Activated CD8-positive, alpha-beta T cell treated with anti-CD3 and anti-CD28 coated beads for 36 hours (primary cell): ENCODE measurements at regions not wholly inside any gene's neighbourhood (a gene's known extent, or its start where the extent isn't known, plus 50 kb on each side); places are given as distances from the start of the nearest gene placed in this dataset.

Source experiments
- ATAC-seq: fragments of 200-7000 bp; cut with Tn5 transposase; one replicate; pipeline ENCODE4 v1.10.0; 2021; ENCODE audit warnings: mild to moderate bottlenecking, moderate library complexity
- CTCF ChIA-PET: fragments of 350-600 bp; sonication (Branson Sonifier 250); formaldehyde crosslinking; loops from one replicate; lab custom pipeline; 2021; ENCODE audit warnings: antibody characterized with exemption; lab: Charles Lee
- POLR2A ChIA-PET: fragments of 350-600 bp; sonication (Branson Sonifier 250); formaldehyde crosslinking; loops from one replicate; lab custom pipeline; 2021; ENCODE audit warnings: antibody characterized with exemption; lab: Charles Lee
- DNase-seq: peaks from one replicate; pipeline ENCODE4 v3.0.0-alpha.2; 2020
- H3K27ac Mint-ChIP-seq: one replicate; pipeline ENCODE4 v1.8.0; 2021; ENCODE audit warnings: mild to moderate bottlenecking, mixed read lengths
- H3K27me3 Mint-ChIP-seq: one replicate; pipeline ENCODE4 v1.8.0; 2021; ENCODE audit warnings: mixed read lengths
- H3K36me3 Mint-ChIP-seq: one replicate; pipeline ENCODE4 v1.8.0; 2021; ENCODE audit warnings: low read depth, mixed read lengths
- H3K4me1 Mint-ChIP-seq: one replicate; pipeline ENCODE4 v1.8.0; 2021; ENCODE audit warnings: low read depth, mixed read lengths
- H3K4me3 Mint-ChIP-seq: one replicate; pipeline ENCODE4 v1.8.0; 2021; ENCODE audit warnings: mild to moderate bottlenecking, moderate library complexity, mixed read lengths
- H3K9me3 Mint-ChIP-seq: one replicate; pipeline ENCODE4 v1.8.0; 2021; ENCODE audit warnings: mixed read lengths
- CTCF ChIP-seq: fragments of 200-600 bp; IDR thresholded peaks from one replicate; pipeline ENCODE4 v1.8.0; 2022; ENCODE audit warnings: antibody characterized with exemption, mild to moderate bottlenecking
- intact Hi-C: fragments of 100-400 bp; cut with micrococcal nuclease; formaldehyde crosslinking; loops from one replicate; pipeline ENCODE4 v1.10.0; 2022

- no peak overlapping the region for H3K4me3 Mint-ChIP-seq
- no peak overlapping the region for H3K27ac Mint-ChIP-seq
- TF ChIP-seq CTCF = no peak
- CTCF ChIA-PET = no interaction called here
- no peaks in the 10 kb centered on the region for H3K36me3 Mint-ChIP-seq
- no peaks in the 10 kb centered on the region for H3K4me1 Mint-ChIP-seq
- intact Hi-C loops = no loop called here
- POLR2A ChIA-PET = no interaction called here
- no peak for DNase-seq
- no peak for ATAC-seq
- no peaks in the 10 kb centered on the region for H3K27me3 Mint-ChIP-seq
- H3K9me3 Mint-ChIP-seq = peaks cover 14% of the 10 kb centered on the region
Measured at GRCh38 chr5:125302577-125302976, 556.1 kb upstream of the ZNF608 start.

GRCh38 chr5:125306741-125307140, 560.3 kb upstream of the ZNF608 start:
- ChIA-PET POLR2A (no interaction called here), CTCF (no interaction called here)
- Mint-ChIP-seq H3K4me3 (no peak overlapping the region), H3K36me3 (no peaks in the 10 kb centered on the region), H3K4me1 (no peaks in the 10 kb centered on the region), H3K27ac (no peak overlapping the region), H3K27me3 (no peaks in the 10 kb centered on the region), H3K9me3 (peaks cover 20% of the 10 kb centered on the region)
- no peak for DNase-seq
- no peak for TF ChIP-seq CTCF
- intact Hi-C loops = no loop called here
- ATAC-seq = no peak

- CTCF ChIA-PET = interaction anchor here (1.4 kb wide), 1 partner anchor 9 kb away, joined by 3 read pairs; no protein-coding TSS in a partner anchor
- Mint-ChIP-seq H3K27me3 (no peaks in the 10 kb centered on the region), H3K4me1 (no peaks in the 10 kb centered on the region), H3K9me3 (peaks cover 26% of the 10 kb centered on the region), H3K4me3 (no peak overlapping the region), H3K36me3 (no peaks in the 10 kb centered on the region), H3K27ac (no peak overlapping the region)
- ATAC-seq (no peak), DNase-seq (no peak)
- intact Hi-C loops = no loop called here
- TF ChIP-seq CTCF = no peak
- POLR2A ChIA-PET = no interaction called here
Measured at GRCh38 chr5:125310749-125311148, 564.3 kb upstream of the ZNF608 start.

- Mint-ChIP-seq H3K27me3 (no peaks in the 10 kb centered on the region), H3K36me3 (no peaks in the 10 kb centered on the region), H3K4me3 (no peak overlapping the region), H3K27ac (no peak overlapping the region), H3K4me1 (no peaks in the 10 kb centered on the region), H3K9me3 (peaks cover 18% of the 10 kb centered on the region)
- intact Hi-C loops = no loop called here
- ATAC-seq = no peak
- ChIA-PET CTCF (no interaction called here), POLR2A (no interaction called here)
- TF ChIP-seq CTCF = no peak
- DNase-seq = no peak
Measured at GRCh38 chr5:125311743-125312142, 565.3 kb upstream of the ZNF608 start.

GRCh38 chr5:125313555-125313954, 567.1 kb upstream of the ZNF608 start:
- no peak for TF ChIP-seq CTCF
- Mint-ChIP-seq H3K27ac (no peak overlapping the region), H3K27me3 (no peaks in the 10 kb centered on the region), H3K9me3 (peaks cover 16% of the 10 kb centered on the region), H3K36me3 (no peaks in the 10 kb centered on the region), H3K4me3 (no peak overlapping the region), H3K4me1 (no peaks in the 10 kb centered on the region)
- DNase-seq (no peak), ATAC-seq (no peak)
- intact Hi-C loops = no loop called here
- ChIA-PET CTCF (no interaction called here), POLR2A (no interaction called here)
